Daoy (cell line): ENCODE measurements at regions not wholly inside any gene's neighbourhood (a gene's known extent, or its start where the extent isn't known, plus 50 kb on each side); places are given as distances from the start of the nearest gene placed in this dataset.
A peak's percentile ranks its signal among the peaks of the same experiment; 100 is the strongest.
"Not testable (repeated sequence)": the region's sequence is repeated elsewhere in the genome, so short reads cannot be mapped to it uniquely, and the experiment has no call there.

Source experiments
- DNase-seq: peaks from one replicate; pipeline ENCODE4 v3.0.0-alpha.2; 2015; ENCODE audit warnings: low read depth

DNA sequence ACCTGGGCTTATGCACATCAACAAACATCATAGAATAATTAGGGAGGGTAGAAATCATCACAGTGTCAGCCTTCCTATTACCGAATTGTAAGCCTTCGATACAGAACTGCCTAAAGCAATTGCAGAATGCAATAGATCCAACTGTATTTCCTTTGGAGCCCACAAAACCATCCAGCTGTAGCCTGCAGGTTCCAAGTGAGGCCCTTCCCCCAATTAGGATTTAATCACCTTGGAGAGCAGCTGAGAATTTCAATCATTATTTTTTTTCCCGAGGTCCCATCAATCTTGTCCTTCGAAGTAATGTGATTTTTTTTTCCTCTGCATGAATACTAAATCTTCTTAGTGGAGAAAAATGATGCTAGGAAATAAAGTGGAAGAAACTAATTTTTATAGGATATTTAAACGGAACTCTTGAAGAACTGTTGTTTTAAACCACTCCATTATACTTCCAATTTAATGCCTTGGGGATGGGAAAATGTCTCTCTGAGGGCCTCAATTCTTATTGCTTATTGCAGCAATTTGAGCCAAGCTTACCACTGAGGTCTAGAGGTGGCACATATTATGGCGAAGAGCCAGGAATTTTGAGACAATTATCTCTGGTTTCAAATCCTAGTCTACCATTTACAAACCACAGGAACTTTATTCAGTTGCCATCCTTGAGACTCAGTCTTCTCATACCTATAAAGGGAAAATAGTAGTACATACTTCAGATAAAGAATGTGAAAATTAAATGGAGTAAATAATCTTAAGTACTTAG is 953.4 kb upstream of the IGFBP7 start:
- DNase-seq = no peak

DNA sequence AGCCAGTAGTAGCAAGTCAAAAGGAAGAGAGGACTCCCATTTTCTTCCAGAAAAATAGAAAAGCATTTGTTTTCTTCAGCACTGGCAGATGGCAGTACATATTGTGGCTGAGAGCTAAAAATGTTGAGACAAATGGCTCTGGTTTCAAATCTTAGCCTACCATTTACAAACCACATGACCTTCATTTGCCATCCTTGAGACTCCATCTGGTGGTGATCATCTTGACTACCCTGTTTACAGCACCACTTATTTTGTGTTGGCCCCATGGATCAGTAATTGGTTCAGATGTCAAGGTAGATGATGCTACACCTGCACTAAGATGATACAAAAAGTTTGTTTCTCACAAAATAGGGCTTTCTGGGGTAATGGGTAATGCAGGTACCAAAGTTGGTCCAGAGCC is 951.8 kb upstream of the IGFBP7 start:
- no peak for DNase-seq

DNA sequence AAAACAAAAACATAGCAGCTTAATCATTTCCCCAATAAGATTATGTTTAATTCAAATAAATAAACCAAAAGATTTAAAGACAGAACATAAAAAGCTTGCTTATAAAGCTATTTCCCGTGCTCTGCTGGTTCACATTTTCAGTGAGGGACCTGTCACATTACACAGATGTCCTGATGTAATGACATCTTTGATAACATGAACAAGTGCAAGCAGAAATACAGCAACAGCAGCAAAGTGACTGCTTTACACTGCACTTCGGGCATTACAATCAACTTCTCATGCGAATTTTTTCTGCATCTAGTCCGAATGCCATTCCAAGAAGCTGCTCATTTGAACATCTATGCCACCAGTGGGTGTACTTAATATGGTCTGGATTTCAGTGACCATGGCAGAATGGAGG is 940.3 kb upstream of the IGFBP7 start:
- no peak for DNase-seq

DNA sequence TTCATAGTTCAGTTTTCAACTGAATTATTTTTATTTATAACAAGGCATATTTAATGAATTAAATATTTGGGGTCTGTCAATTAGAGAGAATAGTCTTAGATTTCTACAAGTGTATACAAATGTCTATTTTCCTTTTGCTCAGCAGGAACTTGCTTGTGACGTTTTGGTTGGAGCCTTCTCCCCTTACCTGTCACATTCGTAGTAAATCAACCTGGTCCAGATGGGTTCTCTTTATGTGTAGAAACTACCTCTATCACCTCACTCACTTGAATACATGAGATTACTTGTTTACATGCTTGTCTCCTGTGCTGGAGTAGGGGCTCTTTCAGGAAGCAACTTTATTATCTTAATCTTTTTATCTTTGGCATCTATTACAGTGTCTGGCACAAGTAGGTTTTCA is 938.3 kb upstream of the IGFBP7 start:
- DNase-seq = no peak

DNA sequence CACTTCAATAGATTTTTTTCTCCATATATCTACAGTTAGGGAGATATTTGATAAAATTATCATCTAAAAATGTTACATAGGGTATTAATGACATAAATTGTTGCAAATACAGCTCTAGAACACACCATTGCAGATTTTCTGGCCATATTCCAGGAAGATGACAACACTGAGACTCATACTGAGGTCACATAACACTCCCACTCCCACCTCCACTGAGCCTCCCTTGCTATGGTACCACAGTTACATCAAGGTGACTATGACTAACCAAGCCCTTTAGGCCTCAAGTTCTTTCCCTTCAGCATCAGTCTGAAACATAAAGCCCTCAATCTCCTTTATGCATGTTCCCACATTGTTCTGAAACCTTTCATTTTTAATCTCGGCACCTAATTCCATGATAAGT is 932.0 kb upstream of the IGFBP7 start:
- no peak for DNase-seq

DNA sequence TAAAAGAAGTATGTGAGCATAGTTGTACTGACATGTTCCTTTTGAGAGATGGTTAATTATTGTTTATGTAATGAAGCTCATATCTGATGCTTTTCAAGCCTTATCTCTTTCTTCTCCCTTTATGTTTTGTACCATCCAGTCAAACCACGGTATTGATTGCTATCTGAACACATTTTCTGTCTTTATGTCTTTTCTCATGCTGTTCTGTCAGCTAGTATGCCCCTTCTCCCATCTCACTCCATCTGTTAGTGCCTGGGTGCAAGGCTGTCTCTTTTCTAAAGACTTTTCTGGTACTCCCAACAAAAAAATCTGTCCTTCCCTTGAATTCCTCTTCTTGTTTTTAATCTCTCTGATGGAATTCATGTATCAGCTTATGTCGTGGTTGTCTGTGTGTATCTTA is 883.8 kb upstream of the IGFBP7 start:
- DNase-seq = no peak

DNA sequence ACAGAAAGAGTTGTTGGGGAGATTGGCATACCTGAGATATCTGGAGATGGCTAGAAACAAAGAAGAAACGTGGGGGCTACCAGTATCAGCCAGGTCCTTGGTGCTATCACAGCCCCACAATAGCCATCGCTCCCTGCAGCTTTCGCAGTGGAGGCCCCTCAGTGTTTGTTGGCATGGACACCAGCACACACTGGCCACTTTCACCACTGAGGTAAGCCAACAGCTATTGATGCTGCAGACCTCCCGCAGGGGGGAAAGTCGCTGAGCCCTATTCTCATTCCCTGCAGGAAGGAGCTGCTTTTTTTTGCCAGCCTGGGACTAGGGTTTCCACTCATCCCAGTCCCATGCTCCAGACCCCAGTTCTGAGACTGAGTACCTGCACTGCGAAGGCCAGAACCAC is 879.2 kb upstream of the IGFBP7 start:
- DNase-seq = no peak

DNA sequence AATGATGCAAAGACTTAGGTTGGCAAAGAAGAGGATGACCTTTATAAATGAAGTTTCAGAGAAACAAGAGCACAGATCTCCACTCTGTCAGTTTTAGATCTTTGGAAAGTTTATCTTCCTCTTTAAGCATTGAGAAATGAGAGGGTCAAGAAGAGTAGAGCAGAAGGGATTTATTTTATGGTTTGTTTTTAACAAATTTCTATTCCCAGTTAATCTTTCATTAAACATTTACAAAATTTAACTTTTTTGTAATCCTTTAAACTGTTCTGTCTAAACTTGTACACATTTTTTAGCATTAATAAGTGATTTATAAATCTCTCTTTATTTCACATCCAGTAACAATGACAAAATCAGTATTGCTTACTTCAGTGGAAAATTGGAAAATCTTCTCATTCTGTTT is 875.0 kb upstream of the IGFBP7 start:
- DNase-seq = no peak

DNA sequence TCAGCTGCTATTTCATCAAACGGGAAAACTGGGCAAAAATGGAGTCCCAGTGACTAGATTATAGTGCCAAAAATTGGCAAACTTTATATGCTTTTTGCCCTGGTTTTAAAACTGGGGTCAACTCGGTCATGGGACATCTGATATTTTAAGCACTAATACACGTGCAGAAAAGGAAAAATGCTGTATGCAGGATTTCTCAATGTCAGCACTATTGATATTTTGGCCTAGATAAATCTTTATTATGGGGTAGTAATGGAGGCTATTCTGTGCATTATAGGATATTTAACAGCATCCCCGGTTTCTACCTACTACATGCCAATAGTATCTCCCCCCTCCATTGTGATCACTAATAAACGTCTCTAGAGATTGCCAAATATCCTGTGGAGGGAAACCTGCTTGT is 870.9 kb upstream of the IGFBP7 start:
- no peak for DNase-seq

DNA sequence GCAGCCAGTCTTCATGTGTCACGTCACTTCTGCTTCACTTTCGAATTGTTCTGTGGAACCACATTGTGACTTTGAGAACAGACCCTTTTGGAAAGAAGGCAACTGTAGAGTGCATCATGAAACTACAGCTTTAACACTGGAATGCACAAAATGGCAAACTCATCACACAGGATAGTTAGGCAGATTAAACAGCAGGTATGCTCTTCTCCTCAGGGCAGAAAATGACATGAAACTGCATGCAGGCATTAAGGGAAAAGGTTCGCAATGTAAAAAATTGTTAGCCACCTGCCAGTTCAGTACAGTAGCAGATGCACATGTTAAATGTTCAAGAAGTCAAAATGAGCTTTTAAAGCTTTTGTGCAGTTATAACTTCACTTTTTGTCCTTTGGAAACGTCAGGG is 864.6 kb upstream of the IGFBP7 start:
- DNase-seq = no peak

DNA sequence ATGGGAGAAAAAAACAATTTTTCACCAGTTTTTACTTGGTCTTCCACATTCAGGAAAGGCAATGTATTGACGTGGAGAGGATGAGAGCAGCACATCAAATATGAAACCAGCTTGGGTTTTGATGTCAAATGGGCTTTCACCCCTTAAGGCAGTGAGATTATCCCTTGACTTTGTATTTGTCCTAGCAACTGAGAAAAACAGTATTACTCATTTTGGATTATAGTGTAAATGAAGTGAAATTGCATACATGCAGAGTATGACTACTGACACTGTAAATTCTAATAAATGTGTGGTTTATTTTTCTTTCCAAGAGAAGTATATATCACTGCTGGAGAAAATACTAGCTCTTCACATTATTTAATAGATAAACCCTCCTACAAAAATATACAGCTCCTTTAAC is 863.6 kb upstream of the IGFBP7 start:
- DNase-seq = no peak

DNA sequence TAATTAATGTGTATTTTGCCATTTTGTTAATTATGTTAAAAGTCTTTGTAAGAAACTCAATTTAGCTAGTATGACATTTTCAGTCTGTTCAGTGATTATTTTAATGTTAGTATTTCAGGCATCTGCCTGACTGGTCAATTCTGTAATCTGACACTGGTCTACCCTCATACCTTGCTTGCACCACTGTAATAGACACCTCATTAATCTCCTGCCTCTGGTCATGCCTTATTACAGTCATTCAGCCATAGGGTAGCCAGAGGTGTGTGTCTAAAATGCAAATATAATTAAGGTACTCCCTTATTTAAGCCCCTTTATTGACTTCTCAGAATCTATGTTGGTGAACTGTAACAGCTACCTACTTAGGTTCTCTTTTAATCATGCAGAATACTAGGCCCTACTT is 861.1 kb upstream of the IGFBP7 start:
- no peak for DNase-seq

DNA sequence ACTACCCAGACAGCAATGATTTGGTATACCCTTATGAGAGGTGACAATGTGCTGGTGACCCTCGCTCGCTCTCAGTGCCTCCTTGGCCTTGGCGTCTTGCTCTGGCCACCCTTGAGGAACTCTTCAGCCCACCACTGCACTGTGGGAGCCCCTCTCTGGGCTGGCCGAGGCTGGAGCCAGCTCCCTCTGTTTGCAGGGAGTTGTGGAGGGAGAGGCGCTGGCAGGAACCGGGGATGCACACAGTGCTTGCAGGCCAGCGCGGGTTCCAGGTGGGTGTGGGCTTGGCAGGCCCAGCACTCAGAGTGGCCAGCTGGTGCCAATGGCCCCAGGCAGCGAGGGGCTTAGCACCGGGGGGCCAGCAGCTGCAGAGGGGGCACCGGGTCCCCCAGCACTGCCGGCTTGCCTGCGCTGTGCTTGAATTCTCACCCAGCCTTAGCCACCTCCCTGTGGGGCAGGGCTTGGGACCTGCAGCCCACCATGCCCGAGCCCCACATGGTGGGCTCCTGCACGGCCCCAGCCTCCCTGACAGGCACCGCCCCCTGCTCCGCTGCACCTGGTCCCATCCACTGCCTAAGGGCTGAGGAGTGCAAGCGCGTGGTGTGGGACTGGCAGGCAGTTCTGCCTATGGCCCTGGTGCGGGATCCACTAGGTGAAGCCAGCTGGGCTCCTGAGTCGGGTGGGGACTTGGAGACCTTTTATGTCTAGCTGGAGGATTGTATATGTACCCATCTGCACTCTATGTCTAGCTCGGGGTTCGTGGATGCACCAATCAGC is 857.0 kb upstream of the IGFBP7 start:
- DNase-seq = no peak

DNA sequence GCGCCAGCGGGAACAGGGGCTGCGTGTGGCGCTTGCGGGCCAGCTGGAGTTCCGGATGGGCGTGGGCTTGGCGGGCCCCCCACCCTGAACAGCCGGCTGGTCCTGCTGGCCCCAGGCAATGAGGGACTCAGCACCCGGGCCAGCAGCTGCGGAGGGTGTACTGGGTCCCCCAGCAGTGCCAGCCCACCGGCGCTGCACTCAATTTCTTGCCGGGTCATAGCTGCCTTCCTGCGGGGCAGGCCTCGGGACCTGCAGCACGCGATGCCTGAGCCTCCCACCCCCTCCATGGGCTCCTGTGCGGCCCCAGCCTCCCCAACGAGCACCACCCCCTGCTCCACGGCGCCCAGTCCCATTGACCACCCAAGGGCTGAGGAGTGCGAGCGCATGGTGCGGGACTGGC is 855.2 kb upstream of the IGFBP7 start:
- DNase-seq = not testable (repeated sequence)

DNA sequence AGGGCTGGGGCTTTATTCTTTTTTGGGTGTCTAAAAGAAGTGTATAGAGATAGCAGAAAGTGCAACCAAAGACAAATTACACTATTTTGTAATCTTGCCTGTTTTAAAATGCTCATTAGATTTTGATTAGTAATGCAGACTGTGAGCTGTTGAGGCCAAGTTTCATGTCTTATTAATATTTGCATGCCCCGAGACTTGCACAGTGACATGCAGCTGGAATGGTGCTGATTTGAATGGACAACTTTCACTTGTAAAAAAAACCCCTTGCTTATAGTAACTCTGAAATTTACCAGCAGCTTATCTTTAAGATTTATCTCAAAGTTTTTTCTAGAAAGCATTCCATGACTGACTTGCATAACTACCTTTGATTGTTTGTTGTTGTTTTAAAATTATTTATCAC is 835.1 kb upstream of the IGFBP7 start:
- no peak for DNase-seq

DNA sequence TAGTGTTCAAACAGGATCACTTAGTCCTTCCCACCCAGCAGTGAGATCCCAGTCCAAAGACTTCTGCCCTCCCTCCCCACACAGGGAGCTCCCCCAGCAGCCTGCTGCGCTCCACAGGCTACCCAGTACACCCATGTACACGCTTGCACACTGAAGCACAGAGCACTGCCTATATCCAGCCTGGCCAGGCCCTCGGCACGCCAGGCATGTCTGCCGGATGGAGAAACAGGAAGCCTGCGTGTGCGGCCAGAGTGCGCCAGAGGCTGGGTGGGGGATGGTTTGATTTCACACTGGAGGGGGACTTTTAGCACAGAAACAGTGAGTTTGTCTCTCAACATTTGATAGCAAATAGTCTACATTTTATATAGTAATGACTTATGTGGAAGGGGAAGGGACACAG is 833.5 kb upstream of the IGFBP7 start:
- peak; percentile 1 for DNase-seq

DNA sequence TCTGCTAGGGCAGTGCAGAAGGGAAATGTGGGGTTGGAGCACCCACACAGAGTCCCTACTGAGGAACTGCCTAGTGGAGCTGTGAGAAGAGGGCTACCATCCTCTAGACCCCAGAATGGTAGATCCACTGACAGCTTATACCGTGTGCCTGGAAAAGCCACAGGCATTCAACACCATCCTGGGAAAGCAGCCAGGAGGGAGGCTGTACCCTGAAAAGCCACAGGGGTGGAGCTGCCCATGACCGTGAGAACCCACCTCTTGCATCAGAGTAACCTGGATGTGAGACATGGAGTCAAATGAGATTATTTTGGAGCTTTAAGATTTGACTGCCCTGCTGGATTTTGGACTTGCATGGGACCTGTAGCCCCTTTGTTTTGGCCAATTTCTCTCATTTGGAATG is 827.1 kb upstream of the IGFBP7 start:
- not testable (repeated sequence) for DNase-seq

DNA sequence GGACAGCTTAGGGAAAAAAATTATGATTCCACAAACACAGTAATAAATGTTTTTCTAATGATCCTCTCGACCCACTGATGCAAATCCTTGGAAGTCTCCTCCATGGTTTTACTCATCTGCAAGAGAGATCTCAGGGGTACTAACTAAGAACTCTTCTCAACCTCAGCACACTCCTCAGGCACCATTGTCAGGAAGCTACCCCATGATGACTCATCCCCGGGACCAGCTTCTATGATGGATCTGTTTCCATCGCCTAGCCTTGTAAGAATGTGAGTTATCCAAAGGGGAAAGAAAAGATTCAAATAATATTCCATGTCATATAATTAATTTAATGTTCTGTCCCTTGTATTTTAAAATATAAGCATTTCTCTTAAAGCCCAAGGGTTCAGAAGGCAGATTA is 816.1 kb upstream of the IGFBP7 start:
- no peak for DNase-seq

DNA sequence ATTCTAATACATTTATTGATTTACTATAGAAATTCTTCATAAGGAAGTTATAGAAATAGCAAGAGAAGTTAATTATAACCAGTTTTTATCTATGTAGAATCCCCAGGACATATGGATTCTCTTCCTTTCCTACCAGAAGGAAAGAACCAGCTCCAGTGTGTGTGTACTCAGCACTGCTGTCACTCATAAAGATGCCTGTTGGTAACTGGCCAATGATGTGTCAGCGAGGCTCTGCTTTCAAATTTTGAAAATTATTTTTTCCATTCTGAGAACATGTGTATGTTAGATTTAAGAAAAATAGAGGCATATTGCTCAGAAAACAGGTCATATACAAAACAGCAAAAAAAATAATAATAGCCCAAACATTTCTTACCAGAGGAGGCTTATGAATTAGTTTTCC is 814.8 kb upstream of the IGFBP7 start:
- no peak for DNase-seq

DNA sequence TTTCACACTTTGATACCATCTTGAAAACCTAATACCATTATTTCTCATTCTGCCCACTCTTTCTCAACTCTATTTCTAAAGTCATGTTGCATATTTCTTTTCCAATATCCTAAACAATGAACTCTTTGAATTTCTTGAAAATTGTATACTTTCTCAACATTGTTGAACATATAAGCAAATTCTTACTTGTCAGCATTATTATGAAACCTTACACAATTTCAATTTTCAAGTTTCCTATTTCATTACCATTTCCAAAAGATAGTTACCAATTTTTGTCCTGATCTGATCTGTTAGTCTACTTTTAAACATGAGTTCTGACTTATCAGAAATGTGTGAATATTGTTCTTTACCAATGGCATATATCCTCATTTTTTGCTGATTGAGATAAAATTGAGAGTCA is 806.3 kb upstream of the IGFBP7 start:
- no peak for DNase-seq

DNA sequence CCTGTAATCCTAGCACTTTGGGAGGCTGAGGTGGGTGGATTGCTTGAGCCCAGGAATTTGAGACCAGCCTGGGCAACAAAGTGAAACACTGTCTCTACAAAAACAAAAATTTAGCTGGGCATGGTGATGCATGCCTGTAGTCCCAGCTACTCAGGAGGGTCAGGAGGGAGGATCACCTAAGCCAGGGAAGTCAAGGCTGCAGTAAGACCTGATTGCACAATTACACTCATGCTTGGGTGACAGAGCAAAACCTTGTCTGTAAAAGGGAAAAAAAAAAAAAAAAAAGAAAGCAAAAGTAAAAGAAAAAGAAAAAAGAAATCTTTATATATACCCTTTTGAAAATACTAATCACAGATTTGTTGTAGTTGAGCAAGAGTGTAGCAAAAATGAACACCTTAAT is 801.0 kb upstream of the IGFBP7 start:
- DNase-seq = no peak

DNA sequence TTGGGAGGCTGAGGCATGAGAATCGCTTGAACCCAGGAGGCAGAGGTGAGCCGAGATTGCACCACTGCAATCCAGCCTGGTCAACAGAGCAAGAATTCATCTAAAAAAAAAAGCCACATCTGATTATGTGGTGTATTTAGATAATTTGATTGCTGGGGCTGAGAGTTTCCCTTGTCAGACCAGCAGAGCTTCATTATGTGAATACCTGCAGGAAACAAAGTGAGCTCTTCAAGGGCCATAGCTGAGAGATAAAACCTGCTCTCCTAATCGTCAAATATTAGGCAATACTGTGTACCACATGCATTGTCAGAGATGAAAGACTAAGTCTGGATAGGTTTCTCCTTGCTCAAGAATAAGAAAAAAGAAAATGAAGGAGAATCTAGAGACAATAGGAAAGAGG is 800.0 kb upstream of the IGFBP7 start:
- no peak for DNase-seq

DNA sequence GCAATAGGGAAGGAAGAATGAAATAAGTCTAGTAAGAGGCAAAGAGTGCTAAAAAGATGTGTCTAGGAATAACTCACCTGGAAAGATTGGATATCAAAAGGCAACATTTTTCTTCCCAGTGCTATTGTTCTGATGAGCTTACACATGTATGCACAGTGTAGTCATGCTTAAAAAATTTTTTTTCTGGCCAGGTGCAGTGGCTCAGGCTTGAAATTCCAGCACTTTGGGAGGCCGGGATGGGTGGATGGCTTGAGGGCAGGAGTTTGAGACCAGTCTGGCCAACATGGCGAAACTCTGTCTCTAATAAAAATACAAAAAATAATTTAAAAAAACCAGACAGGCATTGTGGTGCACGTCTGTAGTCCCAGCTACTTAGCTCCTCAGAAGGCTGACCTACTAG is 795.8 kb upstream of the IGFBP7 start:
- no peak for DNase-seq

DNA sequence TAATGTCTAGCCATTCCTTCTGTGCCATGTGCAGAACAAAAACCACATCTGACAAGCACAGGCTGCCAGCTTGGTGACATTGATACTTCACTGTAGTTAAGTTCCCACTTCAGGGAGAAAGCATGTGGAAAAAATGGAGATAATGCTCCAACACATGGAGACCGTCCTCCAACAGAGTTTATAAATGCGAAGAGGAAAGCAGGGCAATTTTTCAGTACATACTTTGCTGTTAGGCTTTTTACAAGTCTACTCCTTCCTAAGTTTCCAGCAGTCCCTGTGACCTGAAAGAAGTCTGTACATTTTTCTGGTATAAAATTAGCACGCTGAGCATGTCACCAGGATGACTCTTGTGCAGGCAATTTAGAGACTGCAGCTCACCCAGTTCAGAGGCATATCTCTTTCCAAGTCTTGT is 766.9 kb upstream of the IGFBP7 start:
- no peak for DNase-seq
